Lower leg skin (tissue), 3 donors: ENCODE measurements at regions not wholly inside any gene's neighbourhood (a gene's known extent, or its start where the extent isn't known, plus 50 kb on each side); places are given as distances from the start of the nearest gene placed in this dataset.

Experiments
- CTCF ChIP-seq, 3 donors: fragments of 450-650 bp; IDR thresholded peaks; one replicate each; pipeline ENCODE4 v1.5.1; 2016; ENCODE audit warnings: antibody characterized with exemption in 3 of 3, mild to moderate bottlenecking in 3 of 3, moderate library complexity in 2 of 3
- POLR2A ChIP-seq, 2 donors: fragments of 450-650 bp; IDR thresholded peaks; one replicate each; pipeline ENCODE4 v1.6.1; 2016 to 2017; ENCODE audit warnings: antibody characterized with exemption in 2 of 2, mild to moderate bottlenecking in 1 of 2, moderate library complexity in 1 of 2

- TF ChIP-seq CTCF (IDR thresholded peaks at IDR 0.05) (no peak), POLR2A (IDR thresholded peaks at IDR 0.05) (no peak)
These were observed 291.8 kb upstream of the MARCKS start for GRCh38 chr6:113565306-113565705.
